ENCODE measurements at regions not wholly inside any gene's neighbourhood (a gene's known extent, or its start where the extent isn't known, plus 50 kb on each side); places are given as distances from the start of the nearest gene placed in this dataset.

GRCh38 chr2:228493852-228494251, 312.4 kb upstream of the SPHKAP start:
- no peak for TF ChIP-seq CTCF (IDR thresholded peaks at IDR 0.05; ENCODE audit: poor library complexity)
- no peak for TF ChIP-seq EZH2 (IDR thresholded peaks at IDR 0.05; ENCODE audit: borderline replicate concordance)
